Ovary (tissue), 7 donors: ENCODE measurements at regions not wholly inside any gene's neighbourhood (a gene's known extent, or its start where the extent isn't known, plus 50 kb on each side); places are given as distances from the start of the nearest gene placed in this dataset.

Experiments
- DNase-seq, 5 donors: peaks; one replicate each; pipeline ENCODE4 v3.0.0-alpha.2; 2019 to 2020
- H3K27ac ChIP-seq, 2 donors: fragments of 200-600 bp; one replicate each; pipeline versions ENCODE4 v1.5.1 to v1.8.0; 2019 to 2022
- H3K27me3 ChIP-seq: fragments of 200-600 bp; one replicate; pipeline ENCODE4 v1.8.0; 2022
- H3K36me3 ChIP-seq: fragments of 200-600 bp; sonication (generic); one replicate; pipeline ENCODE4 v1.5.1; 2019
- H3K4me1 ChIP-seq: one replicate; pipeline ENCODE4 v1.8.1; 2013; ENCODE audit warnings: mild to moderate bottlenecking, moderate library complexity; ENCODE audit not compliant: insufficient read depth
- H3K4me3 ChIP-seq: fragments of 200-600 bp; sonication (generic); one replicate; pipeline ENCODE4 v1.5.1; 2017
- H3K9me3 ChIP-seq, 2 donors: fragments of 200-600 bp in 1 of 2; sonication (generic) in 1 of 2; one replicate each; pipeline versions ENCODE4 v1.5.1 to v1.8.1; 2013 to 2019; ENCODE audit warnings: mild to moderate bottlenecking in 1 of 2, moderate library complexity in 1 of 2
- EP300 ChIP-seq: sonication (generic); formaldehyde crosslinking; IDR thresholded peaks from one replicate; pipeline ENCODE4 v1.6.1; 2017; ENCODE audit warnings: antibody characterized with exemption
- POLR2A ChIP-seq: fragments of 450-650 bp; IDR thresholded peaks from one replicate; pipeline ENCODE4 v1.6.1; 2017; ENCODE audit warnings: antibody characterized with exemption, mild to moderate bottlenecking, moderate library complexity
- WGBS, 3 donors: extraction: QIAGEN DNeasy Blood & Tissue Kit in 1 of 3; methylation state at CpG; one replicate each; pipeline versions ENCODE4 v1.1.5 to v1.1.7; 2013 to 2017; 5-methylcytosine and 5-hydroxymethylcytosine counted together
- intact Hi-C, 4 donors: fragments of 100-400 bp; cut with DNase I; formaldehyde crosslinking; loops; one replicate each; pipeline versions ENCODE4 v1.11.0 to v1.15.1; 2022 to 2023
- TF ChIP-seq, protein P1 (sequence below), 3 donors: fragments of 450-650 bp in 2 of 3; fragments of 200-600 bp in 1 of 3; IDR thresholded peaks; one replicate each; pipeline versions ENCODE4 v1.5.1 to v1.8.0; 2016 to 2022; ENCODE audit warnings: antibody characterized with exemption in 3 of 3, mild to moderate bottlenecking in 1 of 3
- donor health status: DM: no; HTN: no; CAD: no; lungs with moderate emphysema.
- donor health status: DM: no; HTN: no; CAD: no.
- donor health status: Bipolar disorder and iron deficiency.
- donor health status: DM: no; HTN: no; CAD: no.
- donor health status: DM: yes; HTN: yes; CAD: no.

DNA sequence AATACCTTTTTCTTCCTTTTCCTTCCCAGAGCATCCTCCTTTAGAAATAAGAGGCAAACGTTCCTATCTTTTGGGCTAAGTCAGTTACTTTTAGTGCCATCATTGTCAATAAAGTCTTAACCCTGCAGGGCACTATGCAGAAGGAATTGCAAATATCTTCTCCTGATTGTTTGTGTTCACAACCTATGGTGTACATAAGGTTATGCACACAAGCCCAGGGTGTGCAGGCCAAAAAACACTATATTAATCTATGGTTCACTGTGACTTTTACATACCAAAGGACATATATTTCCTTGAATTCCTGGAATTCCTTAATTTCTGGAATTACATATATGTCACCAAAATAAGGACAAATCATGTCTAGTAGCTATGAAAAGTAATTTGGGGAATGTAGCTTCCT lies 493.5 kb downstream of the MTRR start:
- Histone ChIP-seq H3K4me3 (no peak overlapping the region), H3K4me1 (no peaks in the 10 kb centered on the region), H3K9me3 (no peaks in the 10 kb centered on the region), H3K27me3 (no peaks in the 10 kb centered on the region), H3K36me3 (no peaks in the 10 kb centered on the region), H3K27ac (no peak overlapping the region)
- WGBS, 3 donors: 31 to 52% (median 37%) methylated on average over 1 of the region's 1 CpG
- intact Hi-C loops: no loop called here
- TF ChIP-seq, protein P1, sequence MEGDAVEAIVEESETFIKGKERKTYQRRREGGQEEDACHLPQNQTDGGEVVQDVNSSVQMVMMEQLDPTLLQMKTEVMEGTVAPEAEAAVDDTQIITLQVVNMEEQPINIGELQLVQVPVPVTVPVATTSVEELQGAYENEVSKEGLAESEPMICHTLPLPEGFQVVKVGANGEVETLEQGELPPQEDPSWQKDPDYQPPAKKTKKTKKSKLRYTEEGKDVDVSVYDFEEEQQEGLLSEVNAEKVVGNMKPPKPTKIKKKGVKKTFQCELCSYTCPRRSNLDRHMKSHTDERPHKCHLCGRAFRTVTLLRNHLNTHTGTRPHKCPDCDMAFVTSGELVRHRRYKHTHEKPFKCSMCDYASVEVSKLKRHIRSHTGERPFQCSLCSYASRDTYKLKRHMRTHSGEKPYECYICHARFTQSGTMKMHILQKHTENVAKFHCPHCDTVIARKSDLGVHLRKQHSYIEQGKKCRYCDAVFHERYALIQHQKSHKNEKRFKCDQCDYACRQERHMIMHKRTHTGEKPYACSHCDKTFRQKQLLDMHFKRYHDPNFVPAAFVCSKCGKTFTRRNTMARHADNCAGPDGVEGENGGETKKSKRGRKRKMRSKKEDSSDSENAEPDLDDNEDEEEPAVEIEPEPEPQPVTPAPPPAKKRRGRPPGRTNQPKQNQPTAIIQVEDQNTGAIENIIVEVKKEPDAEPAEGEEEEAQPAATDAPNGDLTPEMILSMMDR (IDR thresholded peaks at IDR 0.05): no peak
- TF ChIP-seq EP300: no peak
- no peak for TF ChIP-seq POLR2A
- DNase-seq: no peak

DNA sequence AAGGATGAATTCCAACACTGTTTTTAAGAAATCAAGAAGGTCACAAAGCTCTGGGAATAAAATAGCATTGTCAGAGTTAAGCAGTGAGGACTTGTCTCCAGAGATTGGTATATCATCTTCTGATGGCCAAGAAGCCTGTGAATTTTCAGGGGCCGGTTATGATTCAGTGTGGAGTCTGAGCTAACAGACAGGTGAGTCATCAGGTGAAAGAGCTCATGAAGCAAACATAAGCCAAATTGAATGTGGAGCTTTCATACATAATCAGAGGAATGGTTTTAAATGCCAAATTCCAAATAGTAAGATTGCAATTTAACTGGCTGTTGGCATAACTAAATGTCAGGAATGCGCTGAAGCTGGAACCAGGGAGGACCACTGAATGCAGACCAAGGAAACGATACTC lies 494.2 kb downstream of the MTRR start:
- DNase-seq: no peak
- H3K4me1 ChIP-seq: no peaks in the 10 kb centered on the region
- intact Hi-C loops: no loop called here
- 88 to 93% (median 89%) methylated on average over 3 of the region's 3 CpGs for WGBS, 3 donors
- H3K36me3 ChIP-seq: no peaks in the 10 kb centered on the region
- H3K9me3 ChIP-seq: no peaks in the 10 kb centered on the region
- no peaks in the 10 kb centered on the region for H3K27me3 ChIP-seq
- H3K4me3 ChIP-seq: no peak overlapping the region
- TF ChIP-seq EP300 (no peak), POLR2A (no peak)
- TF ChIP-seq, protein P1 (IDR thresholded peaks at IDR 0.05): no peak
- no peak overlapping the region for H3K27ac ChIP-seq

DNA sequence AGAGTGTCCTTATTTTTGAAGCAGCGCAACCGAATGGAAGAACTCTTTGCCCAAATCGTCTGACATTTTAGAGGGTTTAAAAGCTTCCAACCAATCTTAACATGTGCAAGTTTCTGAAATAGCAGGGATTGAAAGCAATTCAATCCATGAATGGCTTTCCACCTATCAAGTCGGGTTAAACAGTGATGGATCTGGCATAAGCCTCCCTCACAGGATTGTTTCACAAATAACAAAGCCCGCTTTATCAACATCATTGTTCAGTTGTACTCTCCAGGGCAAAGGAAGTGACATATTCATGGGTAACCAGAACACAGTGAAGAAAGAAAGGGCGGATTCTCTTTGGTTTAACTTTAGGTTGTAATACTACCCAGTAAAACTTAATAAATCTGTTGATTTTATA lies 497.3 kb downstream of the MTRR start:
- Histone ChIP-seq H3K27ac (no peak overlapping the region), H3K4me3 (no peak overlapping the region), H3K36me3 (no peaks in the 10 kb centered on the region), H3K9me3 (no peaks in the 10 kb centered on the region), H3K27me3 (no peaks in the 10 kb centered on the region), H3K4me1 (no peaks in the 10 kb centered on the region)
- intact Hi-C loops: no loop called here
- 66 to 73% (median 69%) methylated on average over 6 of the region's 6 CpGs for WGBS, 3 donors
- TF ChIP-seq POLR2A: no peak
- no peak for TF ChIP-seq EP300
- TF ChIP-seq, protein P1 (IDR thresholded peaks at IDR 0.05): no peak
- DNase-seq: no peak

DNA sequence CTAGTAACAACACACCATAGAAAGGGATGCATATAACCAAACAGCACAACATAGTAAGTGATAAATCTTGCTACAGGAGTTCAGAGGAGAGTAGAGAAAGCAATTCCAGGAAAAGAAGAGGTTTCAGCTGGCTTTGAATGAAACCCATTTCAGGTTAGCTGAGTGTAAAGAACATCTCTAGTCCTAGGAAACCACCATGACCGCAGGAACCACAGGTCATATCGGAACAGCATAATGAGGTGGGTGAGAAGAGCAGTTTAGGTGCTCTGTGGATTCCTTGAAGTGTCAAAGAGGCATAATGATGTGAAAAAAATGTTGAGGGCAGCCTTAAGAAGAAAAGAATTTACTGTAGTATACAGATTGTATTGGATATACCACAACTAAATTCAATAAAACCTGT lies 507.5 kb downstream of the MTRR start:
- H3K9me3 ChIP-seq: no peaks in the 10 kb centered on the region
- TF ChIP-seq, protein P1 (IDR thresholded peaks at IDR 0.05): no peak
- TF ChIP-seq POLR2A: no peak
- 47 to 97% (median 74%) methylated on average over 2 of the region's 2 CpGs for WGBS, 3 donors
- intact Hi-C loops: no loop called here
- H3K27ac ChIP-seq: no peak overlapping the region
- H3K4me3 ChIP-seq: no peak overlapping the region
- H3K4me1 ChIP-seq: no peaks in the 10 kb centered on the region
- H3K36me3 ChIP-seq: no peaks in the 10 kb centered on the region
- no peaks in the 10 kb centered on the region for H3K27me3 ChIP-seq
- DNase-seq: no peak

DNA sequence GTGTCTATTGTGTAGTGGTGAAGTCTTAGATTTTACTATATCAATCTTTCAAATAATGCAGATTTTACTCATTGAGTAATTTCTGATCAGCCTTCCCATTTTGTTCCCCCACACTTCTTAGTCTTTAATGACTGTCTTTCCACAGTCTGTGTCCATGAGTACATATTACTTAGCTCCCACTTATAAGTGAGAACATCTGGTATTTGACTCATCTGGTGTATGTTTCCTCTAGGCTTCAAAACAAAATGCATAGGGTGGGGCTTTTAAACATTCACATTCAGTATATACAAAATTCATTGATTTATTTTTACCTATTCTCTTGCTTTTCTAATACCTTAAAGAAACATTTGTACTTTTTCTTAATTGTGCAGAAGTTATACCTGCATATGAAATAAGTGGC lies 513.0 kb downstream of the MTRR start:
- H3K4me3 ChIP-seq: no peak overlapping the region
- H3K4me1 ChIP-seq: no peaks in the 10 kb centered on the region
- intact Hi-C loops: no loop called here
- DNase-seq: no peak
- H3K27ac ChIP-seq: no peak overlapping the region
- H3K27me3 ChIP-seq: no peaks in the 10 kb centered on the region
- no peaks in the 10 kb centered on the region for H3K36me3 ChIP-seq
- no peak for TF ChIP-seq POLR2A
- no peak for TF ChIP-seq EP300
- TF ChIP-seq, protein P1 (IDR thresholded peaks at IDR 0.05): no peak
- H3K9me3 ChIP-seq: no peaks in the 10 kb centered on the region
